ENCODE measurements at regions not wholly inside any gene's neighbourhood (a gene's known extent, or its start where the extent isn't known, plus 50 kb on each side); places are given as distances from the start of the nearest gene placed in this dataset.

- H3K36me3 Mint-ChIP-seq (ENCODE audit: low read depth), result no peaks in the 10 kb centered on the region
- no peak for DNase-seq (ENCODE audit: low read depth, low spot score)
- no peak overlapping the region for H3K4me3 Mint-ChIP-seq
- no peak overlapping the region for H3K27ac Mint-ChIP-seq (ENCODE audit: unreplicated experiment)
- no peaks in the 10 kb centered on the region for H3K27me3 Mint-ChIP-seq (ENCODE audit: low read depth)
- H3K4me1 Mint-ChIP-seq, result no peaks in the 10 kb centered on the region
- H3K9me3 Mint-ChIP-seq, result peaks cover 5% of the 10 kb centered on the region
- no peak for TF ChIP-seq CTCF (conservative IDR thresholded peaks at IDR 0.05)
Measured at GRCh38 chr2:2806711-2807110, 475.6 kb upstream of the MYT1L start.

- Mint-ChIP-seq H3K4me3 (no peak overlapping the region), H3K9me3 (peaks cover 8% of the 10 kb centered on the region), H3K27me3 (ENCODE audit: low read depth) (no peaks in the 10 kb centered on the region), H3K36me3 (ENCODE audit: low read depth) (no peaks in the 10 kb centered on the region), H3K4me1 (no peaks in the 10 kb centered on the region), H3K27ac (ENCODE audit: unreplicated experiment) (no peak overlapping the region)
- DNase-seq (ENCODE audit: low read depth, low spot score), result no peak
- TF ChIP-seq CTCF (conservative IDR thresholded peaks at IDR 0.05), result no peak
Measured at GRCh38 chr2:2805263-2805662, 474.2 kb upstream of the MYT1L start.

- no peak overlapping the region for H3K27ac Mint-ChIP-seq (ENCODE audit: unreplicated experiment)
- no peak overlapping the region for H3K4me3 Mint-ChIP-seq
- H3K36me3 Mint-ChIP-seq (ENCODE audit: low read depth), result no peaks in the 10 kb centered on the region
- peaks cover 8% of the 10 kb centered on the region for H3K9me3 Mint-ChIP-seq
- peaks cover 6% of the 10 kb centered on the region for H3K27me3 Mint-ChIP-seq (ENCODE audit: low read depth)
- H3K4me1 Mint-ChIP-seq, result no peaks in the 10 kb centered on the region
- TF ChIP-seq CTCF (conservative IDR thresholded peaks at IDR 0.05), result no peak
- DNase-seq (ENCODE audit: low read depth, low spot score), result no peak
Measured at GRCh38 chr2:2804528-2804927, 473.5 kb upstream of the MYT1L start.

- H3K27me3 Mint-ChIP-seq (ENCODE audit: low read depth), result peaks cover 7% of the 10 kb centered on the region
- H3K4me3 Mint-ChIP-seq, result no peak overlapping the region
- H3K27ac Mint-ChIP-seq (ENCODE audit: unreplicated experiment), result no peak overlapping the region
- no peak for TF ChIP-seq CTCF (conservative IDR thresholded peaks at IDR 0.05)
- no peak for DNase-seq (ENCODE audit: low read depth, low spot score)
- H3K9me3 Mint-ChIP-seq, result peaks cover 8% of the 10 kb centered on the region
- H3K36me3 Mint-ChIP-seq (ENCODE audit: low read depth), result no peaks in the 10 kb centered on the region
- no peaks in the 10 kb centered on the region for H3K4me1 Mint-ChIP-seq
Measured at GRCh38 chr2:2801458-2801857, 470.4 kb upstream of the MYT1L start.

GRCh38 chr2:2800697-2801096 is 469.6 kb upstream of the MYT1L start:
- no peak for DNase-seq (ENCODE audit: low read depth, low spot score)
- peaks cover 8% of the 10 kb centered on the region for H3K9me3 Mint-ChIP-seq
- peaks cover 7% of the 10 kb centered on the region for H3K27me3 Mint-ChIP-seq (ENCODE audit: low read depth)
- no peak for TF ChIP-seq CTCF (conservative IDR thresholded peaks at IDR 0.05)
- no peaks in the 10 kb centered on the region for H3K36me3 Mint-ChIP-seq (ENCODE audit: low read depth)
- no peak overlapping the region for H3K27ac Mint-ChIP-seq (ENCODE audit: unreplicated experiment)
- H3K4me1 Mint-ChIP-seq, result no peaks in the 10 kb centered on the region
- no peak overlapping the region for H3K4me3 Mint-ChIP-seq

- Mint-ChIP-seq H3K27me3 (ENCODE audit: low read depth) (peaks cover 7% of the 10 kb centered on the region), H3K27ac (ENCODE audit: unreplicated experiment) (no peak overlapping the region), H3K36me3 (ENCODE audit: low read depth) (no peaks in the 10 kb centered on the region), H3K9me3 (peaks cover 8% of the 10 kb centered on the region), H3K4me1 (no peaks in the 10 kb centered on the region), H3K4me3 (no peak overlapping the region)
- no peak for DNase-seq (ENCODE audit: low read depth, low spot score)
- no peak for TF ChIP-seq CTCF (conservative IDR thresholded peaks at IDR 0.05)
Measured at GRCh38 chr2:2800001-2800400, 468.9 kb upstream of the MYT1L start.
